Astrocyte (in vitro differentiated cells and primary cell): ENCODE measurements at regions not wholly inside any gene's neighbourhood (a gene's known extent, or its start where the extent isn't known, plus 50 kb on each side); places are given as distances from the start of the nearest gene placed in this dataset.

ENCODE experiments used
- DNase-seq: peaks from one replicate; pipeline ENCODE4 v3.0.0-alpha.2; 2010; ENCODE audit warnings: low read depth
- FAIRE-seq: peaks from 2 replicates; lab custom pipeline; 2011; peaks lifted over from hg19 to GRCh38; lab: Jason Lieb, UNC
- H2AFZ ChIP-seq: 2 replicates; pipeline ENCODE4 v1.6.0; 2012; ENCODE audit warnings: low read depth, low read length, inconsistent platforms
- H3K27ac ChIP-seq: 2 replicates; pipeline ENCODE4 v1.5.1; 2011; ENCODE audit warnings: low read depth, low read length, inconsistent platforms
- H3K27me3 ChIP-seq: 2 replicates; pipeline ENCODE4 v1.6.0; 2011; ENCODE audit warnings: low read length, inconsistent platforms; ENCODE audit not compliant: insufficient read depth
- H3K36me3 ChIP-seq: 2 replicates; pipeline ENCODE4 v1.5.1; 2011; ENCODE audit warnings: low read length, inconsistent platforms; ENCODE audit not compliant: insufficient read depth
- H3K4me1 ChIP-seq: 2 replicates; pipeline ENCODE4 v1.5.1; 2011; ENCODE audit warnings: low read length, inconsistent platforms; ENCODE audit not compliant: insufficient read depth
- H3K4me2 ChIP-seq: 2 replicates; pipeline ENCODE4 v1.6.0; 2012; ENCODE audit warnings: low read length, inconsistent platforms
- H3K4me3 ChIP-seq: 2 replicates; pipeline ENCODE4 v1.5.1; 2011; ENCODE audit warnings: low read depth, mild to moderate bottlenecking, low read length, inconsistent platforms; ENCODE audit not compliant: insufficient read depth
- H3K79me2 ChIP-seq: 2 replicates; pipeline ENCODE4 v1.6.0; 2012; ENCODE audit warnings: mild to moderate bottlenecking, low read length, inconsistent platforms; ENCODE audit not compliant: insufficient read depth
- H3K9ac ChIP-seq: 2 replicates; pipeline ENCODE4 v1.6.0; 2012; ENCODE audit warnings: mild to moderate bottlenecking, low read length, inconsistent platforms
- H3K9me3 ChIP-seq: 2 replicates; pipeline ENCODE4 v1.5.1; 2012; ENCODE audit warnings: low read depth, mild to moderate bottlenecking, low read length, inconsistent platforms; ENCODE audit not compliant: insufficient read depth
- H4K20me1 ChIP-seq: 2 replicates; pipeline ENCODE4 v1.6.0; 2012; ENCODE audit warnings: low read length, inconsistent platforms; ENCODE audit not compliant: insufficient read depth
- H3K27ac Mint-ChIP-seq: one replicate; pipeline ENCODE4 v1.8.0; 2021; ENCODE audit warnings: mild to moderate bottlenecking, mixed read lengths; ENCODE audit not compliant: unreplicated experiment
- H3K27me3 Mint-ChIP-seq: one replicate; pipeline ENCODE4 v1.8.0; 2021; ENCODE audit warnings: low read depth, mixed read lengths; ENCODE audit not compliant: unreplicated experiment
- H3K36me3 Mint-ChIP-seq: one replicate; pipeline ENCODE4 v1.8.0; 2021; ENCODE audit warnings: low read depth, mixed read lengths; ENCODE audit not compliant: unreplicated experiment
- H3K4me1 Mint-ChIP-seq: one replicate; pipeline ENCODE4 v1.8.0; 2021; ENCODE audit warnings: low read depth, mixed read lengths; ENCODE audit not compliant: unreplicated experiment
- H3K4me3 Mint-ChIP-seq: one replicate; pipeline ENCODE4 v1.8.0; 2021; ENCODE audit warnings: mild to moderate bottlenecking, moderate library complexity, mixed read lengths; ENCODE audit not compliant: unreplicated experiment
- H3K9me3 Mint-ChIP-seq: one replicate; pipeline ENCODE4 v1.8.0; 2021; ENCODE audit warnings: mild to moderate bottlenecking, mixed read lengths; ENCODE audit not compliant: unreplicated experiment
- EZH2 ChIP-seq: IDR thresholded peaks from 2 replicates; pipeline ENCODE4 v1.6.1; 2012; ENCODE audit warnings: mild to moderate bottlenecking, low read length, inconsistent platforms; ENCODE audit not compliant: insufficient read depth
- TF ChIP-seq, protein P1 (sequence below): IDR thresholded peaks from 2 replicates; pipeline ENCODE4 v1.5.1; 2011; ENCODE audit warnings: low read depth, mild to moderate bottlenecking, inconsistent platforms, low read length, moderate library complexity; ENCODE audit not compliant: insufficient read depth

DNA sequence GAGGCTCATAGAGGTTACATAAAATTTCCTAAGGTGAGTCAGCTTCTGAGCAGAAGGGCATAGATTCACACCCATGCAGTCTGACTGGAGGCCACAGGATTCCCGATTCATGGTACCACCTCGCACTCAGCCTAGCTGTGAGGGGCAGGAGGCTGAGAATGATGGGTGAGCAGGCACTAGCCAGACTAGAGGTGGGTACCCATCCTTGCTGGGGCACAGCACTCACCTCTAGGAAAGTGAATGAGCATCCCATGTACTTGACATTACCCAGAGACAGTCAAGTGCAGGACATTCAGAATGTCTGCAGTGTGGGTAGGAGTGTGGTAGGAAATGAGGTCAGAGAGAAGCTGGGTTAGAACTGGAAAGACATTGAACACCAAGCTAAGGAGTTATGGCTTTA, 255.5 kb downstream of the CDK5RAP2 start:
- FAIRE-seq (no peak), DNase-seq (no peak)
- Histone ChIP-seq H3K4me3 (no peak overlapping the region), H3K4me2 (no peak overlapping the region), H3K79me2 (no peaks in the 10 kb centered on the region), H3K4me1 (no peaks in the 10 kb centered on the region), H3K9me3 (no peaks in the 10 kb centered on the region), H3K36me3 (no peaks in the 10 kb centered on the region), H4K20me1 (no peaks in the 10 kb centered on the region), H3K9ac (no peak overlapping the region), H2AFZ (no peak overlapping the region), H3K27me3 (no peaks in the 10 kb centered on the region), H3K27ac (no peak overlapping the region)
- H3K27ac Mint-ChIP-seq = no peak overlapping the region
- no peaks in the 10 kb centered on the region for H3K4me1 Mint-ChIP-seq
- no peak overlapping the region for H3K4me3 Mint-ChIP-seq
- no peaks in the 10 kb centered on the region for H3K36me3 Mint-ChIP-seq
- TF ChIP-seq, protein P1, sequence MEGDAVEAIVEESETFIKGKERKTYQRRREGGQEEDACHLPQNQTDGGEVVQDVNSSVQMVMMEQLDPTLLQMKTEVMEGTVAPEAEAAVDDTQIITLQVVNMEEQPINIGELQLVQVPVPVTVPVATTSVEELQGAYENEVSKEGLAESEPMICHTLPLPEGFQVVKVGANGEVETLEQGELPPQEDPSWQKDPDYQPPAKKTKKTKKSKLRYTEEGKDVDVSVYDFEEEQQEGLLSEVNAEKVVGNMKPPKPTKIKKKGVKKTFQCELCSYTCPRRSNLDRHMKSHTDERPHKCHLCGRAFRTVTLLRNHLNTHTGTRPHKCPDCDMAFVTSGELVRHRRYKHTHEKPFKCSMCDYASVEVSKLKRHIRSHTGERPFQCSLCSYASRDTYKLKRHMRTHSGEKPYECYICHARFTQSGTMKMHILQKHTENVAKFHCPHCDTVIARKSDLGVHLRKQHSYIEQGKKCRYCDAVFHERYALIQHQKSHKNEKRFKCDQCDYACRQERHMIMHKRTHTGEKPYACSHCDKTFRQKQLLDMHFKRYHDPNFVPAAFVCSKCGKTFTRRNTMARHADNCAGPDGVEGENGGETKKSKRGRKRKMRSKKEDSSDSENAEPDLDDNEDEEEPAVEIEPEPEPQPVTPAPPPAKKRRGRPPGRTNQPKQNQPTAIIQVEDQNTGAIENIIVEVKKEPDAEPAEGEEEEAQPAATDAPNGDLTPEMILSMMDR = no peak
- TF ChIP-seq EZH2 = no peak
- no peaks in the 10 kb centered on the region for H3K9me3 Mint-ChIP-seq
- H3K27me3 Mint-ChIP-seq = peaks cover 40% of the 10 kb centered on the region

DNA sequence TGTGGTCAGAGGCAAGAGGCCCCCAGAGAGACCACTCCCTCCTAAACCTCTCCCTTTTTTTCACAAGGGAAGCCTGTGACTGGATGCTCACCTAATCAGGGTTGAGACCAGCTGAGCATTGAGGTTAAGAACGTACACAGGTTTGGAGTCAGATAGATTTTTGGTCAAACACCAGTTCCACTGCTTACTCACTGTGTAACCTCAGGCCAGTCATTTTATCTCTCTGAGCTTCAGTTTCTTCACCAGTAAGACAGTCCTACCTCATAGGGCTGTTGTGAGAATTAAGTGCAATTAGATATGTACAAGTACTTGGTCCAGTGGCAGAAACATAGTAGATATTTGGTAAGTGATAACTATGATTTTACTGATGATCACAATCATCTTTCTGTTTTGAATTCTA, 256.8 kb downstream of the CDK5RAP2 start:
- H3K9me3 Mint-ChIP-seq = peaks cover under 1% of the 10 kb centered on the region
- H3K27me3 ChIP-seq = no peaks in the 10 kb centered on the region
- H3K4me3 ChIP-seq = no peak overlapping the region
- no peak for DNase-seq
- H3K27ac ChIP-seq = no peak overlapping the region
- no peaks in the 10 kb centered on the region for H3K36me3 ChIP-seq
- no peaks in the 10 kb centered on the region for H3K9me3 ChIP-seq
- H3K4me3 Mint-ChIP-seq = no peak overlapping the region
- no peak overlapping the region for H3K9ac ChIP-seq
- no peaks in the 10 kb centered on the region for H3K4me1 Mint-ChIP-seq
- peaks cover 34% of the 10 kb centered on the region for H3K27me3 Mint-ChIP-seq
- no peak overlapping the region for H2AFZ ChIP-seq
- no peak for FAIRE-seq
- H4K20me1 ChIP-seq = no peaks in the 10 kb centered on the region
- no peaks in the 10 kb centered on the region for H3K4me1 ChIP-seq
- no peak overlapping the region for H3K4me2 ChIP-seq
- no peaks in the 10 kb centered on the region for H3K79me2 ChIP-seq
- H3K27ac Mint-ChIP-seq = no peak overlapping the region
- no peak for TF ChIP-seq EZH2
- TF ChIP-seq, protein P1 = no peak
- H3K36me3 Mint-ChIP-seq = no peaks in the 10 kb centered on the region

GRCh38 chr9:120319452-120319851, 260.5 kb downstream of the CDK5RAP2 start:
- no peak overlapping the region for H3K27ac ChIP-seq
- H4K20me1 ChIP-seq = no peaks in the 10 kb centered on the region
- H3K36me3 ChIP-seq = no peaks in the 10 kb centered on the region
- no peak for TF ChIP-seq EZH2
- TF ChIP-seq, protein P1 = no peak
- H3K9me3 ChIP-seq = no peaks in the 10 kb centered on the region
- FAIRE-seq = no peak
- no peaks in the 10 kb centered on the region for H3K36me3 Mint-ChIP-seq
- peaks cover 19% of the 10 kb centered on the region for H3K27me3 Mint-ChIP-seq
- H3K4me1 Mint-ChIP-seq = no peaks in the 10 kb centered on the region
- H3K9me3 Mint-ChIP-seq = peaks cover 2% of the 10 kb centered on the region
- no peak for DNase-seq
- no peaks in the 10 kb centered on the region for H3K27me3 ChIP-seq
- H3K27ac Mint-ChIP-seq = no peak overlapping the region
- H3K4me3 ChIP-seq = no peak overlapping the region
- no peaks in the 10 kb centered on the region for H3K4me1 ChIP-seq
- H2AFZ ChIP-seq = no peak overlapping the region
- no peak overlapping the region for H3K4me2 ChIP-seq
- no peaks in the 10 kb centered on the region for H3K79me2 ChIP-seq
- no peak overlapping the region for H3K4me3 Mint-ChIP-seq
- H3K9ac ChIP-seq = no peak overlapping the region
